ENCODE measurements at regions not wholly inside any gene's neighbourhood (a gene's known extent, or its start where the extent isn't known, plus 50 kb on each side); places are given as distances from the start of the nearest gene placed in this dataset.
"Not testable (repeated sequence)": the region's sequence is repeated elsewhere in the genome, so short reads cannot be mapped to it uniquely, and the experiment has no call there.

DNA sequence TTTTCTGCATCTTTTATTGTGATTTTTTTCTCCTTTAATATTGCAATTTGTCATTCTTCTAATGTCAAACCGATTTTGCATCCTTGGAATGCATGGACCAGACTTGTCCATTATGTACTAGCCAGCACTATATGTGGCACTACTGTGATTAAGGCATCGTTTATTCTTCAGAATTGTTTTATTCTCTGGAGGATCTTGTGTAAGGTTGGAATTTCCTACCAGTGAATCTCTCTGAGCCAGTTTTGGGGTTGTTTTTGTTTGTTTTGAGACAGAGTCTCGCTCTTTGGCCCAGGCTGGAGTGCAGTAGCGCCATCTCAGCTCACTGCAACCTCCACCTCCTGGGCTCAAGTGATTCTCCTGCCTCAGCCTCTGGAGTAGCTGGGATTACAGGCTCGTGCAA is 58.5 kb downstream of the IGLL5 start:
- DNase-seq (ENCODE audit: low read depth, low spot score) = no peak

- DNase-seq (ENCODE audit: low read depth, low spot score) = no peak
Measured at GRCh38 chr22:22948651-22949571, 61.3 kb downstream of the IGLL5 start.

GRCh38 chr22:22949953-22950352 is 62.3 kb downstream of the IGLL5 start:
- DNase-seq (ENCODE audit: low read depth, low spot score) = no peak

DNA sequence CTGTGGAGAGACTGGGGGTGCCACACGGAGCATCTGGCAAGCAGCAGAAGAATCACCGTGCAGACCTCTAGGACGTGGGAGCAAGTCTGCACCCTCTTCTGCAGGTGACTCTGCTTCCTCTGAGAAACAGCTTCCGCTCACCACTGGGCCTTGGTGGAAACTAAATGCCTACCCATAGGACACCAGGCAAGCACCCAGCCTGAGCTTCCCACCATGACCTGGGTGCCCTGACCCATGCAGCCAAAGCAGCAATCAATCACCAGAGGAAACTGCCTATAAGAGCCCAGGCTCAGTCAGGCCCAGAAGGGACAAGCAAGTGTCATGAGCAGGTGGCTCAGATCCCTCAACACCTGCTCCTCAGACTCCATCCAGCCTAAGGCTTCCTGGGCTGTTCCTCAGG is 63.4 kb downstream of the IGLL5 start:
- no peak for DNase-seq (ENCODE audit: low read depth, low spot score)

DNA sequence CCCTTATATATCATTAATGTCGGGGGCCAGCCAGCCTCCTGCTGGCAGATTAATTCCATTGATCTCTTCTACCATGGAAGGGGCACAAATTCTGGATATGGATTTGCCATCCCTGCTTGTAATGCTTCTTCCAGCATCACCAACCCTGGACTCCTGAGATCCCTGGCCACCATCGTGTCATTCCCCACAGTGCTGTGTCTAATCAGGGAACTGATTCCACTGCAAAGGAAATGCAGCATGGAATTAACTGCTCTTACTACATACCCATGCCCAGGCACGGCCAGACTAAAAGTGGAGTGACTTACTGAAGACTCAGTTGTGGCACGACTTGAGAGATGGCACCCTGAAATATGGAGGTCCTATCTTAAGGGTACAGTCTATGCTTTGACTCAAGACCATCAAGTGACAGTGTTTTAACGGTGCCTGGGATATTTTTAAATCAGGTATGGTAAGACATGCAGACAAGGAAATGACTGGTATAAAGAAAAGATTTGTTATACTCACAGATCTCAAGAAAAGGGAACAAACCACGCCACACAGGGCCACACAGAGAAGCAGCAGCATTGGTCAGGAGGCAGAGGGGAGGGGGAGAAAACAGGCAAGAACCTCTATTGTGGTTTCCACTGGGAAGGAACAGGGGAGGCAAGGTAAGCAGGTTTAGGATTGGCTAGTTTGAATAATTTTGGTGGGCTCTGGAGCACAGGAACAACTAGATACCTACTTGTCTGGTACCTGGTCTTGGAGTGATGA is 65.1 kb downstream of the IGLL5 start:
- DNase-seq (ENCODE audit: low read depth, low spot score) = no peak

GRCh38 chr22:22953791-22954190 is 66.2 kb downstream of the IGLL5 start:
- DNase-seq (ENCODE audit: low read depth, low spot score) = no peak

DNA sequence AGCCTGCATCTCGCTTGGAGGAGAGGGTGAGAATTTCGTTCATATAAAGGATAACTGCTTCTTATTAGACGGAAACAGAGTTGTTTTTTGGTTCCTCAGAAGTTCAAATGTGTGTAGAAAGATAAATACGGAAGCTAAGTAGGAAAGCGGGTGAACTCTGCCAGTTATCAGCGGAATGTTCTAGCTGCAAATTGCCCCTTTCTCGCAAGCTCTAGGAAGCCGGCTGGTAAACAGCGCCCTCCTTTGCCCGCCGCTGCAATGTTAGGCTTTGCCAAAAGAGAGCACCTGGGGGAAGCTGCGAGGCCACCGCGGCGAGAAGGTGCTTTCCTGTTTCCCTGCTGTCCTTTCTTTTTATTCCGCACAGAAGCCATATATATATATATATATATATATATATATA is 67.0 kb downstream of the IGLL5 start:
- DNase-seq (ENCODE audit: low read depth, low spot score) = no peak

DNA sequence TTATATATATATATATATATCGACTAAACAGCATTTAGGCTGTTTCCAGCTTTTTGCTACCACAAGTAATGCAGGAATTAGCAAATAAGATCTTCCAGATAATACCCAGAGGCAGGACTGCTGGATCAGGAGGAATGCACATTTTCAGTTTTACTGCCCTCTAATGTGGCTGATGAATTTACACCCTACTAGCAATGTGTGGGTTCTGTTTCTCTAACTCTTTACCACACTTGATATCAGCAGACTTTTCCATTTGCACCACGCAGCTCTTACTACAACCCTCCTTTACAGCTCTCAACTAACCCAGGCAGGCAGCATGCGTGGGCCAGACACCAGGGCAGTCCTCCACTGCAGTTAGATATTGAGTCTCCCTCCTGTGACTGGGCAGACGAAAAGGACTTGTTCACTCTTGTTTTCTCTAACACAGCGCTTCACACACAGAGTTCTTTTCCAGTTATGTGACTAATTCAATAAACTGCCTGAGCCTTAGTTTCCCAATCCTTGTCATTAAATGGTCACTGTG is 67.7 kb downstream of the IGLL5 start:
- no peak for DNase-seq (ENCODE audit: low read depth, low spot score)

DNA sequence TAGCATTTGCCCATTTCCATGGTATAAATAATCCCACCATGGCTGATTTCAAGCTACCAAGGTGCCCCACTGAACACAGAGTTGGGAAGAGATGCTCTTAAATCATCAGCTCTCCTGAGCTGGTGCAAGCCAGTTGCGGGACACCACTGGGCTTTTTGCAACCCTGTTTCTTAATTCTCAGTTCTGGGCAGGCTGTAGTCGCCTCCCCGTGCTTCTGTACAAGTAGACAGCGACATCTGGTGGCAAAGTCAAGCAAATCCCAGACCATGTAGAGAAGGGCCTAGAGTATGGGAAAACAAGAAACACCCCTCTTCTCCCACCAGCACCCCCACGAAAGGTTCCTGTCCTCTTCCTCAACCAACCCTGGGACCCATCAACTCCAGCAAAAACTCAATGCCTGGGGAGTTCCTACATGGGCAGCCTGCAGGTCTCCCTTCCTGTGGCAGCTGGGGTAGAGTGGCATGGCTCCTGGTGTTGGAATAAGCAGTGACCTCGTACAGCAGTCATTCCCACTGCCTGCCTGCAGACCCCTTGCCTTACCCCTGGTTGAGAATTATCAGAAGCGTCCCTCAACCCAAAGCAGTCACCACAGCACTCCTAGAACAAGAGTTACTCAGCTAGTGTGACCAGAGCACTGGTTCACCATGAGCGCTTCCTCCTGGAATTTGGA is 68.4 kb downstream of the IGLL5 start:
- DNase-seq (ENCODE audit: low read depth, low spot score) = peak; percentile 79

- DNase-seq (ENCODE audit: low read depth, low spot score) = no peak
Measured at GRCh38 chr22:22957090-22957489, 69.5 kb downstream of the IGLL5 start.

- DNase-seq (ENCODE audit: low read depth, low spot score) = no peak
Measured at GRCh38 chr22:22958621-22959020, 71.0 kb downstream of the IGLL5 start.

DNA sequence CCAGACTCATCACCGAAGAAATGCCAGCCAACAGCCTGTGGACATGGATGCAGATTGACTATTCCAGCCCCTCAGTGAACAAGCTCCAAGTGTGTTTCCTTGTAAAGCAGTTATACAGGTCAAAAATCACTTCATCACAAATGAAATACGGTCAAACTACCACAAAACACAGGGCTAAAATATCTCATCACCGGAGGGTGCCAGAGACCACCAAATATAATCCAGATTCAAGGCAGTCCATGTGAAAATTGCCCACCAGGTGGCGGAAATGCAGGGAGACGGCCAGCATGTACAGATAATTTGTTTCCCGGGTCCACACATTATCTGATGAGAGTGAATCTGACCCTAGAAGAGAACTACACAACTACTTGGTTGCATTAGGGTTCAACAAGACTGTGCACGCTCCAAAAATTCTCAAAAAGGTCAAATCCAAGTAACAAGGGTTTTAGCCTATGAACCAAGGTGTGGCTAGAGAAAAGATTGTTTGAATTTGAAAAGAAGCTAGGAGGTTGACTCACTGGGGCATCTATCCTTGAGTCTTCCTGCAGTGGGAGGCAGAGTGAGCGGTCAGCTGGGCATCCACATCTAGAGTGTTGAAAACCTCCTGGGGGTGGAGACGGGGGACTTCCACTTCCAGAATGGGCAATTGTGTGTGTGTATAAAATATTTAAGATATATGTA is 71.7 kb downstream of the IGLL5 start:
- peak; percentile 87 for DNase-seq (ENCODE audit: low read depth, low spot score)

GRCh38 chr22:22960307-22960706 is 72.7 kb downstream of the IGLL5 start:
- no peak for DNase-seq (ENCODE audit: low read depth, low spot score)

DNA sequence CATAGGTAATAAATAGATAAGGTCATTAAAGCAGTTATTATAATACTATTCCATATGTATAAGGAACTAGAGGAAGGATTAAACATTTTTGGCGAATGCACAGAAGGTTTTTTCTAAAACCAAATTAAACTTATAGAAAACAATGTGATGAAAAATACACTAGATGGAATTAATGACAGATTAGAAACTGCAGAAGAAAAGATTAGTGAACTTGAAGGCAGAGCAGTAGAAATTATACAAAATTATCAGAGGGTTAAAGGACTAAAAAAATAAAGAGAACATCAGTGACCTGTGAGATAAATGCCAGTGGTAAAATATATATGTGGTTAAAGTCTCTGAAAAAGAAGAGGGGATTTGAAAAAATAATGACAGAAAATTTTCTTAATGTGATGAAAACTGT is 74.0 kb downstream of the IGLL5 start:
- DNase-seq (ENCODE audit: low read depth, low spot score) = no peak

GRCh38 chr22:22968366-22968765 is 80.8 kb downstream of the IGLL5 start:
- no peak for DNase-seq (ENCODE audit: low read depth, low spot score)

- not testable (repeated sequence) for DNase-seq (ENCODE audit: low read depth, low spot score)
Measured at GRCh38 chr22:22972605-22973004, 85.0 kb downstream of the IGLL5 start.

- no peak for DNase-seq (ENCODE audit: low read depth, low spot score)
Measured at GRCh38 chr22:22973336-22973735, 85.7 kb downstream of the IGLL5 start.

- DNase-seq (ENCODE audit: low read depth, low spot score) = no peak
Measured at GRCh38 chr22:22974156-22974555, 86.5 kb downstream of the IGLL5 start.

- no peak for DNase-seq (ENCODE audit: low read depth, low spot score)
Measured at GRCh38 chr22:22974795-22975580, 87.4 kb downstream of the IGLL5 start.

GRCh38 chr22:22976033-22976922 is 88.7 kb downstream of the IGLL5 start:
- no peak for DNase-seq (ENCODE audit: low read depth, low spot score)

Measured in astrocyte of the hippocampus (primary cell).